WTC11 (cell line): ENCODE measurements at regions not wholly inside any gene's neighbourhood (a gene's known extent, or its start where the extent isn't known, plus 50 kb on each side); places are given as distances from the start of the nearest gene placed in this dataset.

ENCODE experiments used
- ATAC-seq: fragments of 200-7000 bp; cut with Tn5 transposase; 2 replicates; pipeline ENCODE4 v1.10.0; 2021; ENCODE audit warnings: mild to moderate bottlenecking, moderate library complexity
- CTCF ChIA-PET: fragments of 300-600 bp; sonication (Branson Sonifier 250); formaldehyde crosslinking; loops from one replicate; lab custom pipeline; 2021; ENCODE audit warnings: antibody characterized with exemption; lab: Charles Lee
- POLR2A ChIA-PET: fragments of 350-600 bp; sonication (Branson Sonifier 250); formaldehyde crosslinking; loops from one replicate; lab custom pipeline; 2021; ENCODE audit warnings: antibody characterized with exemption; lab: Charles Lee
- DNase-seq: peaks from one replicate; pipeline ENCODE4 v3.0.0; 2021; ENCODE audit warnings: low spot score
- H3K27ac Mint-ChIP-seq: 2 replicates; pipeline ENCODE4 v1.8.0; 2021; ENCODE audit warnings: mixed read lengths
- H3K27me3 Mint-ChIP-seq: 2 replicates; pipeline ENCODE4 v1.8.0; 2021; ENCODE audit warnings: low read depth, mild to moderate bottlenecking, moderate library complexity, mixed read lengths
- H3K36me3 Mint-ChIP-seq: 2 replicates; pipeline ENCODE4 v1.8.0; 2021; ENCODE audit warnings: mixed read lengths
- H3K4me1 Mint-ChIP-seq: 2 replicates; pipeline ENCODE4 v1.8.0; 2022; ENCODE audit warnings: mixed read lengths
- H3K4me3 Mint-ChIP-seq: 2 replicates; pipeline ENCODE4 v1.8.0; 2021; ENCODE audit warnings: mild to moderate bottlenecking, moderate library complexity, mixed read lengths
- H3K9me3 Mint-ChIP-seq: 2 replicates; pipeline ENCODE4 v1.8.0; 2021; ENCODE audit warnings: mixed read lengths
- EMX1 ChIP-seq: fragments of 250-450 bp; sonication (Bioruptor Pico); IDR thresholded peaks from 2 replicates; pipeline ENCODE4 v1.8.0; 2021; ENCODE audit warnings: mild to moderate bottlenecking
- ETV6 ChIP-seq: sonication (generic); formaldehyde crosslinking; IDR thresholded peaks from 2 replicates; pipeline ENCODE4 v1.8.1; 2022; ENCODE audit warnings: mild to moderate bottlenecking, missing genetic modification reagents
- GABPB1 ChIP-seq: sonication (generic); formaldehyde crosslinking; IDR thresholded peaks from 2 replicates; pipeline ENCODE4 v1.8.1; 2023; ENCODE audit warnings: mild to moderate bottlenecking, missing genetic modification reagents
- HMGA2 ChIP-seq: fragments of 250-450 bp; sonication (Bioruptor Pico); IDR thresholded peaks from 2 replicates; pipeline ENCODE4 v1.4.0; 2021; ENCODE audit warnings: mild to moderate bottlenecking, moderate library complexity
- NFATC4 ChIP-seq: fragments of 250-450 bp; sonication (Bioruptor Pico); IDR thresholded peaks from 2 replicates; pipeline ENCODE4 v1.9.0; 2021; ENCODE audit warnings: mild to moderate bottlenecking
- NR2C2 ChIP-seq: sonication (generic); formaldehyde crosslinking; IDR thresholded peaks from 2 replicates; pipeline ENCODE4 v1.8.0; 2022; ENCODE audit warnings: mild to moderate bottlenecking, missing genetic modification reagents
- NR3C1 ChIP-seq: sonication (generic); formaldehyde crosslinking; conservative IDR thresholded peaks from 2 replicates; pipeline ENCODE4 v1.8.1; 2023; ENCODE audit warnings: low read depth, mild to moderate bottlenecking, missing genetic modification reagents
- PRRX2 ChIP-seq: fragments of 250-450 bp; sonication (Bioruptor Pico); IDR thresholded peaks from 2 replicates; pipeline ENCODE4 v1.8.0; 2021; ENCODE audit warnings: mild to moderate bottlenecking
- SMAD3 ChIP-seq: sonication (generic); formaldehyde crosslinking; IDR thresholded peaks from 2 replicates; pipeline ENCODE4 v1.8.0; 2022; ENCODE audit warnings: missing genetic modification reagents, mild to moderate bottlenecking, borderline replicate concordance
- SP1 ChIP-seq: sonication (generic); formaldehyde crosslinking; conservative IDR thresholded peaks from 2 replicates; pipeline ENCODE4 v1.8.1; 2022; ENCODE audit warnings: missing genetic modification reagents
- ZBTB21 ChIP-seq: sonication (generic); formaldehyde crosslinking; IDR thresholded peaks from 2 replicates; pipeline ENCODE4 v1.8.1; 2023; ENCODE audit warnings: mild to moderate bottlenecking, missing genetic modification reagents, borderline replicate concordance
- ZNF416 ChIP-seq: fragments of 250-450 bp; sonication (Bioruptor Pico); IDR thresholded peaks from 2 replicates; pipeline ENCODE4 v1.9.0; 2021; ENCODE audit warnings: mild to moderate bottlenecking, inconsistent platforms
- TF ChIP-seq, protein P1 (sequence below): sonication (generic); formaldehyde crosslinking; IDR thresholded peaks from 2 replicates; pipeline ENCODE4 v1.8.0; 2023; ENCODE audit warnings: missing genetic modification reagents, mild to moderate bottlenecking, borderline replicate concordance
- TF ChIP-seq, protein P2 (sequence below): sonication (generic); formaldehyde crosslinking; IDR thresholded peaks from 2 replicates; pipeline ENCODE4 v1.8.0; 2022; ENCODE audit warnings: mild to moderate bottlenecking, missing genetic modification reagents
- TF ChIP-seq, protein P3 (sequence below): sonication (generic); formaldehyde crosslinking; IDR thresholded peaks from 2 replicates; pipeline ENCODE4 v1.8.1; 2023; ENCODE audit warnings: mild to moderate bottlenecking, missing genetic modification reagents
- TF ChIP-seq, protein P4 (sequence below): sonication (generic); formaldehyde crosslinking; IDR thresholded peaks from 2 replicates; pipeline ENCODE4 v1.8.0; 2022; ENCODE audit warnings: mild to moderate bottlenecking, missing genetic modification reagents
- TF ChIP-seq, protein P5 (sequence below): sonication (generic); formaldehyde crosslinking; IDR thresholded peaks from 2 replicates; pipeline ENCODE4 v1.8.1; 2022; ENCODE audit warnings: mild to moderate bottlenecking, missing genetic modification reagents, moderate library complexity, borderline replicate concordance
- TF ChIP-seq, protein P6 (sequence below): sonication (generic); formaldehyde crosslinking; IDR thresholded peaks from 2 replicates; pipeline ENCODE4 v1.8.0; 2023; ENCODE audit warnings: missing genetic modification reagents

DNA sequence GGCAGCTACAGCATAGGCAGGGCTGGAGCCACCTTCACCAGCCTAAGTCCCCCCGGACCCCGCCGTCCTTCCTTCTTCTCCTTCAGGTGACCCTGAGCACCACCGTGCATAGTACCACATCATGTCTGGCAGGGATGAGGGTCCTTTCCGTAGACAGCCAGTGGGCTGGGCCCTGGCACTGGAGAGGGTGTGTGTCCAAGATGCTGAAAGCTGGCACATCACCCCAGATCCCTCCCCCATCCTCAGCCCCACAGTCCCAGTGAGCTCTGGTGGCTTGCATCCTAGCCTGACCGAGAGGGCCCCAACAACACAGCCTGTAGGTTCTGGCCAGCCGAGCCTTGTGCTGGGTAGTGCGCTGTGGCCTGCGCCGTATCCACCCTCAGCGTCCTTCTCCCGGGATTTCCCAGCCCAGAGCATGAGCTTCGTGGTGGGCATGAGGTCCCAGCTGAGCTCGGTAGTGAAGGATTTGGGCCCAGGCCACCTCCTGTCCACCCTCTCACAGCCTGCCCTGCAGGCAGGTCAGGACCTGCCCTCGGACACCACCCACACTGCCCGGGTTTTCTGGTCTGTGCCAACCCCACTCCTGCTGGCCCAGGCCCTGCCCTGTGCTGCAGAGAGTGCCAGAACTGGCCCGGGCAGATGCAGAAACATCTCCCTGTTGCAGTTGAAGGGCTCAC, 1124.3 kb downstream of the BRD1 start:
- Mint-ChIP-seq H3K36me3 (no peaks in the 10 kb centered on the region), H3K27ac (peak overlapping the region; percentile 72; the same call in 1 of the 2 replicates), H3K9me3 (no peaks in the 10 kb centered on the region), H3K27me3 (no peaks in the 10 kb centered on the region), H3K4me3 (no peak overlapping the region), H3K4me1 (0 out of 2 replicates have a peak, but pooled peaks cover 3% of the 10 kb centered on the region)
- ChIA-PET POLR2A (no interaction called here), CTCF (no interaction called here)
- TF ChIP-seq PRRX2 (CRISPR knock-in tag) (no peak), EMX1 (no peak), ZBTB21 (CRISPR knock-in tag) (no peak), NR2C2 (CRISPR knock-in tag) (no peak), HMGA2 (no peak), ZNF416 (CRISPR knock-in tag) (no peak), NR3C1 (CRISPR knock-in tag) (no peak), GABPB1 (CRISPR knock-in tag) (no peak), NFATC4 (no peak), SMAD3 (CRISPR knock-in tag) (no peak), SP1 (CRISPR knock-in tag) (no peak), ETV6 (CRISPR knock-in tag) (no peak)
- TF ChIP-seq, protein P1, sequence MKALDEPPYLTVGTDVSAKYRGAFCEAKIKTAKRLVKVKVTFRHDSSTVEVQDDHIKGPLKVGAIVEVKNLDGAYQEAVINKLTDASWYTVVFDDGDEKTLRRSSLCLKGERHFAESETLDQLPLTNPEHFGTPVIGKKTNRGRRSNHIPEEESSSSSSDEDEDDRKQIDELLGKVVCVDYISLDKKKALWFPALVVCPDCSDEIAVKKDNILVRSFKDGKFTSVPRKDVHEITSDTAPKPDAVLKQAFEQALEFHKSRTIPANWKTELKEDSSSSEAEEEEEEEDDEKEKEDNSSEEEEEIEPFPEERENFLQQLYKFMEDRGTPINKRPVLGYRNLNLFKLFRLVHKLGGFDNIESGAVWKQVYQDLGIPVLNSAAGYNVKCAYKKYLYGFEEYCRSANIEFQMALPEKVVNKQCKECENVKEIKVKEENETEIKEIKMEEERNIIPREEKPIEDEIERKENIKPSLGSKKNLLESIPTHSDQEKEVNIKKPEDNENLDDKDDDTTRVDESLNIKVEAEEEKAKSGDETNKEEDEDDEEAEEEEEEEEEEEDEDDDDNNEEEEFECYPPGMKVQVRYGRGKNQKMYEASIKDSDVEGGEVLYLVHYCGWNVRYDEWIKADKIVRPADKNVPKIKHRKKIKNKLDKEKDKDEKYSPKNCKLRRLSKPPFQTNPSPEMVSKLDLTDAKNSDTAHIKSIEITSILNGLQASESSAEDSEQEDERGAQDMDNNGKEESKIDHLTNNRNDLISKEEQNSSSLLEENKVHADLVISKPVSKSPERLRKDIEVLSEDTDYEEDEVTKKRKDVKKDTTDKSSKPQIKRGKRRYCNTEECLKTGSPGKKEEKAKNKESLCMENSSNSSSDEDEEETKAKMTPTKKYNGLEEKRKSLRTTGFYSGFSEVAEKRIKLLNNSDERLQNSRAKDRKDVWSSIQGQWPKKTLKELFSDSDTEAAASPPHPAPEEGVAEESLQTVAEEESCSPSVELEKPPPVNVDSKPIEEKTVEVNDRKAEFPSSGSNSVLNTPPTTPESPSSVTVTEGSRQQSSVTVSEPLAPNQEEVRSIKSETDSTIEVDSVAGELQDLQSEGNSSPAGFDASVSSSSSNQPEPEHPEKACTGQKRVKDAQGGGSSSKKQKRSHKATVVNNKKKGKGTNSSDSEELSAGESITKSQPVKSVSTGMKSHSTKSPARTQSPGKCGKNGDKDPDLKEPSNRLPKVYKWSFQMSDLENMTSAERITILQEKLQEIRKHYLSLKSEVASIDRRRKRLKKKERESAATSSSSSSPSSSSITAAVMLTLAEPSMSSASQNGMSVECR: no peak
- TF ChIP-seq, protein P2, sequence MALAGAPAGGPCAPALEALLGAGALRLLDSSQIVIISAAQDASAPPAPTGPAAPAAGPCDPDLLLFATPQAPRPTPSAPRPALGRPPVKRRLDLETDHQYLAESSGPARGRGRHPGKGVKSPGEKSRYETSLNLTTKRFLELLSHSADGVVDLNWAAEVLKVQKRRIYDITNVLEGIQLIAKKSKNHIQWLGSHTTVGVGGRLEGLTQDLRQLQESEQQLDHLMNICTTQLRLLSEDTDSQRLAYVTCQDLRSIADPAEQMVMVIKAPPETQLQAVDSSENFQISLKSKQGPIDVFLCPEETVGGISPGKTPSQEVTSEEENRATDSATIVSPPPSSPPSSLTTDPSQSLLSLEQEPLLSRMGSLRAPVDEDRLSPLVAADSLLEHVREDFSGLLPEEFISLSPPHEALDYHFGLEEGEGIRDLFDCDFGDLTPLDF (CRISPR knock-in tag): no peak
- TF ChIP-seq, protein P3, sequence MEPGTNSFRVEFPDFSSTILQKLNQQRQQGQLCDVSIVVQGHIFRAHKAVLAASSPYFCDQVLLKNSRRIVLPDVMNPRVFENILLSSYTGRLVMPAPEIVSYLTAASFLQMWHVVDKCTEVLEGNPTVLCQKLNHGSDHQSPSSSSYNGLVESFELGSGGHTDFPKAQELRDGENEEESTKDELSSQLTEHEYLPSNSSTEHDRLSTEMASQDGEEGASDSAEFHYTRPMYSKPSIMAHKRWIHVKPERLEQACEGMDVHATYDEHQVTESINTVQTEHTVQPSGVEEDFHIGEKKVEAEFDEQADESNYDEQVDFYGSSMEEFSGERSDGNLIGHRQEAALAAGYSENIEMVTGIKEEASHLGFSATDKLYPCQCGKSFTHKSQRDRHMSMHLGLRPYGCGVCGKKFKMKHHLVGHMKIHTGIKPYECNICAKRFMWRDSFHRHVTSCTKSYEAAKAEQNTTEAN (CRISPR knock-in tag): no peak
- TF ChIP-seq, protein P4, sequence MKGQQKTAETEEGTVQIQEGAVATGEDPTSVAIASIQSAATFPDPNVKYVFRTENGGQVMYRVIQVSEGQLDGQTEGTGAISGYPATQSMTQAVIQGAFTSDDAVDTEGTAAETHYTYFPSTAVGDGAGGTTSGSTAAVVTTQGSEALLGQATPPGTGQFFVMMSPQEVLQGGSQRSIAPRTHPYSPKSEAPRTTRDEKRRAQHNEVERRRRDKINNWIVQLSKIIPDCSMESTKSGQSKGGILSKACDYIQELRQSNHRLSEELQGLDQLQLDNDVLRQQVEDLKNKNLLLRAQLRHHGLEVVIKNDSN: no peak
- TF ChIP-seq, protein P5, sequence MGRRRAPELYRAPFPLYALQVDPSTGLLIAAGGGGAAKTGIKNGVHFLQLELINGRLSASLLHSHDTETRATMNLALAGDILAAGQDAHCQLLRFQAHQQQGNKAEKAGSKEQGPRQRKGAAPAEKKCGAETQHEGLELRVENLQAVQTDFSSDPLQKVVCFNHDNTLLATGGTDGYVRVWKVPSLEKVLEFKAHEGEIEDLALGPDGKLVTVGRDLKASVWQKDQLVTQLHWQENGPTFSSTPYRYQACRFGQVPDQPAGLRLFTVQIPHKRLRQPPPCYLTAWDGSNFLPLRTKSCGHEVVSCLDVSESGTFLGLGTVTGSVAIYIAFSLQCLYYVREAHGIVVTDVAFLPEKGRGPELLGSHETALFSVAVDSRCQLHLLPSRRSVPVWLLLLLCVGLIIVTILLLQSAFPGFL (CRISPR knock-in tag): no peak
- TF ChIP-seq, protein P6, sequence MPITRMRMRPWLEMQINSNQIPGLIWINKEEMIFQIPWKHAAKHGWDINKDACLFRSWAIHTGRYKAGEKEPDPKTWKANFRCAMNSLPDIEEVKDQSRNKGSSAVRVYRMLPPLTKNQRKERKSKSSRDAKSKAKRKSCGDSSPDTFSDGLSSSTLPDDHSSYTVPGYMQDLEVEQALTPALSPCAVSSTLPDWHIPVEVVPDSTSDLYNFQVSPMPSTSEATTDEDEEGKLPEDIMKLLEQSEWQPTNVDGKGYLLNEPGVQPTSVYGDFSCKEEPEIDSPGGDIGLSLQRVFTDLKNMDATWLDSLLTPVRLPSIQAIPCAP: no peak
- DNase-seq (peak; percentile 1), ATAC-seq (no peak)
